Cardiac muscle cell (in vitro differentiated cells and primary cell): ENCODE measurements at regions not wholly inside any gene's neighbourhood (a gene's known extent, or its start where the extent isn't known, plus 50 kb on each side); places are given as distances from the start of the nearest gene placed in this dataset.

Source experiments
- DNase-seq, 2 donors: peaks; one replicate each; pipeline versions ENCODE4 v3.0.0 to v3.0.0-alpha.2; 2010 to 2017; ENCODE audit warnings: low read depth in 1 of 2, low spot score in 1 of 2
- H3K27ac ChIP-seq: fragments of 200-600 bp; sonication (generic); 2 replicates; pipeline ENCODE4 v1.5.1; 2016
- H3K27me3 ChIP-seq: fragments of 200-600 bp; sonication (generic); 2 replicates; pipeline ENCODE4 v1.6.0; 2016; ENCODE audit warnings: control low read depth
- H3K36me3 ChIP-seq: fragments of 200-600 bp; sonication (generic); 2 replicates; pipeline ENCODE4 v1.5.1; 2016; ENCODE audit warnings: control low read depth
- H3K4me1 ChIP-seq: fragments of 200-600 bp; sonication (generic); 2 replicates; pipeline ENCODE4 v1.8.1; 2017; ENCODE audit warnings: low read depth, mild to moderate bottlenecking, mixed run types
- H3K4me3 ChIP-seq: fragments of 200-600 bp; sonication (generic); 2 replicates; pipeline ENCODE4 v1.5.1; 2016; ENCODE audit warnings: mild to moderate bottlenecking
- H3K9me3 ChIP-seq: fragments of 200-600 bp; sonication (generic); 2 replicates; pipeline ENCODE4 v1.5.1; 2017; ENCODE audit warnings: low read depth, mild to moderate bottlenecking, control low read depth
- TF ChIP-seq, protein P1 (sequence below): IDR thresholded peaks from 2 replicates; pipeline ENCODE4 v1.5.1; 2012; ENCODE audit warnings: low read depth, mild to moderate bottlenecking, low read length

GRCh38 chr7:109963741-109964140 lies 1127.2 kb upstream of the LRRN3 start:
- H3K36me3 ChIP-seq: no peaks in the 10 kb centered on the region
- H3K27me3 ChIP-seq: no peaks in the 10 kb centered on the region
- no peaks in the 10 kb centered on the region for H3K9me3 ChIP-seq
- no peak overlapping the region for H3K27ac ChIP-seq
- TF ChIP-seq, protein P1, sequence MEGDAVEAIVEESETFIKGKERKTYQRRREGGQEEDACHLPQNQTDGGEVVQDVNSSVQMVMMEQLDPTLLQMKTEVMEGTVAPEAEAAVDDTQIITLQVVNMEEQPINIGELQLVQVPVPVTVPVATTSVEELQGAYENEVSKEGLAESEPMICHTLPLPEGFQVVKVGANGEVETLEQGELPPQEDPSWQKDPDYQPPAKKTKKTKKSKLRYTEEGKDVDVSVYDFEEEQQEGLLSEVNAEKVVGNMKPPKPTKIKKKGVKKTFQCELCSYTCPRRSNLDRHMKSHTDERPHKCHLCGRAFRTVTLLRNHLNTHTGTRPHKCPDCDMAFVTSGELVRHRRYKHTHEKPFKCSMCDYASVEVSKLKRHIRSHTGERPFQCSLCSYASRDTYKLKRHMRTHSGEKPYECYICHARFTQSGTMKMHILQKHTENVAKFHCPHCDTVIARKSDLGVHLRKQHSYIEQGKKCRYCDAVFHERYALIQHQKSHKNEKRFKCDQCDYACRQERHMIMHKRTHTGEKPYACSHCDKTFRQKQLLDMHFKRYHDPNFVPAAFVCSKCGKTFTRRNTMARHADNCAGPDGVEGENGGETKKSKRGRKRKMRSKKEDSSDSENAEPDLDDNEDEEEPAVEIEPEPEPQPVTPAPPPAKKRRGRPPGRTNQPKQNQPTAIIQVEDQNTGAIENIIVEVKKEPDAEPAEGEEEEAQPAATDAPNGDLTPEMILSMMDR: no peak
- no peaks in the 10 kb centered on the region for H3K4me1 ChIP-seq
- DNase-seq: no peak
- H3K4me3 ChIP-seq: no peak overlapping the region

DNA sequence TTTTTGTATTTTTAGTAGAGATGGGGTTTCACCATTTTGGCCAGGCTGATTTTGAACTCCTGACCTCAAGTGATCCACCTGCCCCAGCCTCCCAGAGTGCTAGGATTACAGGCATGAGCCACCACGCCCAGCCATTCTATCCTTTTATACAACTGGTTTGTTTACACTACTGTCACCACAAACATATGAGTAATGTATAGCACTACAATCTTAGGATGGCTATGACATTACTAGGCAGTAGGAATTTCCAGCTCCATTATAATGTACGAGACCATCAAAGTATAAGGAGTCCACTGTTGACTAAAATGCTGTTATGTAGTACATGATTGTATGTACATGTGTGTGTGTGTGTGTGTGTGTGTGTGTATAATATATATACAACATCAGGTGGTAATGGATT lies 1126.1 kb upstream of the LRRN3 start:
- no peak overlapping the region for H3K27ac ChIP-seq
- no peaks in the 10 kb centered on the region for H3K9me3 ChIP-seq
- TF ChIP-seq, protein P1: no peak
- H3K36me3 ChIP-seq: no peaks in the 10 kb centered on the region
- no peaks in the 10 kb centered on the region for H3K4me1 ChIP-seq
- no peak for DNase-seq
- no peaks in the 10 kb centered on the region for H3K27me3 ChIP-seq
- H3K4me3 ChIP-seq: no peak overlapping the region

GRCh38 chr7:109967406-109967805 lies 1123.5 kb upstream of the LRRN3 start:
- H3K27me3 ChIP-seq: no peaks in the 10 kb centered on the region
- no peak overlapping the region for H3K27ac ChIP-seq
- H3K9me3 ChIP-seq: no peaks in the 10 kb centered on the region
- no peak overlapping the region for H3K4me3 ChIP-seq
- TF ChIP-seq, protein P1: no peak
- no peak for DNase-seq
- no peaks in the 10 kb centered on the region for H3K36me3 ChIP-seq
- no peaks in the 10 kb centered on the region for H3K4me1 ChIP-seq

DNA sequence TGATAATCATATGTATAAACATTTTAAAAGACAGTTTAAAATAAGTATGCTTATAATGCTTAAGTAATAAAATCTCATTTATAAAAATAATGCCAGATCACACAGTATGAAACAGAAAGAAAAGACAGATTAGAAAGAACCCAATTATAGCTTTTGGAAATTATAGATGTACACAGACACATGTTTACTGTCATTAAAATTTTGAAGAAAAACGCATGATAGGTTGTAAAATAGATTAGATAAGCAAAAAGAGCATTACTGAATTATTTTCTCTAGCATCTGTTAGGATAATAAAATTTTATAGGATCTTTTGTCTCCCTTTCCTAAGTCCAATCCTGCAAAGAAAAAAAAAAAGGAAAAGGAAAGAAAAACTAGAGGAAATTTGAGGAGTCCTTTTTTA lies 1107.3 kb upstream of the LRRN3 start:
- H3K9me3 ChIP-seq: no peaks in the 10 kb centered on the region
- TF ChIP-seq, protein P1: no peak
- no peaks in the 10 kb centered on the region for H3K36me3 ChIP-seq
- no peak overlapping the region for H3K27ac ChIP-seq
- H3K4me1 ChIP-seq: no peaks in the 10 kb centered on the region
- DNase-seq: no peak
- no peaks in the 10 kb centered on the region for H3K27me3 ChIP-seq
- no peak overlapping the region for H3K4me3 ChIP-seq

DNA sequence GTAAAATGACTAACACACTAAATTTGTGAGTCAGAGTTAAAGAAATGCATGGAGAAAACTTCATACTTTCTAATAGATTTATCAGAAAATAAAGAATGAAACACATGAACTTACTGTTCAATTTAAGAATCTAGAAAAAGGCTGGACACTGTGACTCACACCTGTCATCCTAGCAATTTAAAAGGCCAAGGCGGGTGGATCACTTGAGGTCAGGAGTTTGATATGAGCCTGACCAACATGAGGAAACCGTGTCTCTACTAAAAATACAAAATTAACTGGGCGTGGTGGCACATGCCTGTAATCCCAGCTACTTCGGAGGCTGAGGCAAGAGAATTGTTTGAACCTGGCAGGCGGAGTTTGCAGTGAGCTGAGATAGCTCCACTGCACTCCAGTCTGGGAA lies 1106.2 kb upstream of the LRRN3 start:
- no peaks in the 10 kb centered on the region for H3K4me1 ChIP-seq
- H3K36me3 ChIP-seq: no peaks in the 10 kb centered on the region
- no peak for DNase-seq
- H3K4me3 ChIP-seq: no peak overlapping the region
- H3K27ac ChIP-seq: no peak overlapping the region
- H3K9me3 ChIP-seq: no peaks in the 10 kb centered on the region
- no peaks in the 10 kb centered on the region for H3K27me3 ChIP-seq
- TF ChIP-seq, protein P1: no peak

GRCh38 chr7:109986701-109987100 lies 1104.2 kb upstream of the LRRN3 start:
- H3K27ac ChIP-seq: no peak overlapping the region
- H3K36me3 ChIP-seq: no peaks in the 10 kb centered on the region
- no peak for DNase-seq
- H3K4me3 ChIP-seq: no peak overlapping the region
- H3K9me3 ChIP-seq: no peaks in the 10 kb centered on the region
- no peaks in the 10 kb centered on the region for H3K27me3 ChIP-seq
- TF ChIP-seq, protein P1: no peak
- H3K4me1 ChIP-seq: no peaks in the 10 kb centered on the region
